IPS-20b (cell line): ENCODE measurements at regions not wholly inside any gene's neighbourhood (a gene's known extent, or its start where the extent isn't known, plus 50 kb on each side); places are given as distances from the start of the nearest gene placed in this dataset.

ENCODE experiments used
- H3K27ac ChIP-seq: one replicate; pipeline ENCODE4 v1.5.1; 2013; ENCODE audit warnings: low read length
- H3K27me3 ChIP-seq: 2 replicates; pipeline ENCODE4 v1.6.1; 2013; ENCODE audit warnings: mild to moderate bottlenecking, low read length, inconsistent platforms; ENCODE audit not compliant: insufficient read depth
- H3K36me3 ChIP-seq: 2 replicates; pipeline ENCODE4 v1.6.1; 2013; ENCODE audit warnings: low read depth, mild to moderate bottlenecking, inconsistent platforms, low read length, moderate library complexity; ENCODE audit not compliant: insufficient read depth
- H3K4me1 ChIP-seq: 2 replicates; pipeline ENCODE4 v1.6.1; 2013; ENCODE audit warnings: mild to moderate bottlenecking, control low read depth, inconsistent platforms, low read length, moderate library complexity; ENCODE audit not compliant: insufficient read depth
- H3K4me3 ChIP-seq: 2 replicates; pipeline ENCODE4 v1.5.1; 2013; ENCODE audit warnings: mild to moderate bottlenecking, low read length, inconsistent platforms
- H3K9ac ChIP-seq: 2 replicates; pipeline ENCODE4 v1.6.1; 2013; ENCODE audit warnings: low read depth, mild to moderate bottlenecking, inconsistent platforms, low read length, moderate library complexity
- H3K9me3 ChIP-seq: 2 replicates; pipeline ENCODE4 v1.6.1; 2013; ENCODE audit warnings: mild to moderate bottlenecking, low read depth, low read length, inconsistent platforms; ENCODE audit not compliant: insufficient read depth

DNA sequence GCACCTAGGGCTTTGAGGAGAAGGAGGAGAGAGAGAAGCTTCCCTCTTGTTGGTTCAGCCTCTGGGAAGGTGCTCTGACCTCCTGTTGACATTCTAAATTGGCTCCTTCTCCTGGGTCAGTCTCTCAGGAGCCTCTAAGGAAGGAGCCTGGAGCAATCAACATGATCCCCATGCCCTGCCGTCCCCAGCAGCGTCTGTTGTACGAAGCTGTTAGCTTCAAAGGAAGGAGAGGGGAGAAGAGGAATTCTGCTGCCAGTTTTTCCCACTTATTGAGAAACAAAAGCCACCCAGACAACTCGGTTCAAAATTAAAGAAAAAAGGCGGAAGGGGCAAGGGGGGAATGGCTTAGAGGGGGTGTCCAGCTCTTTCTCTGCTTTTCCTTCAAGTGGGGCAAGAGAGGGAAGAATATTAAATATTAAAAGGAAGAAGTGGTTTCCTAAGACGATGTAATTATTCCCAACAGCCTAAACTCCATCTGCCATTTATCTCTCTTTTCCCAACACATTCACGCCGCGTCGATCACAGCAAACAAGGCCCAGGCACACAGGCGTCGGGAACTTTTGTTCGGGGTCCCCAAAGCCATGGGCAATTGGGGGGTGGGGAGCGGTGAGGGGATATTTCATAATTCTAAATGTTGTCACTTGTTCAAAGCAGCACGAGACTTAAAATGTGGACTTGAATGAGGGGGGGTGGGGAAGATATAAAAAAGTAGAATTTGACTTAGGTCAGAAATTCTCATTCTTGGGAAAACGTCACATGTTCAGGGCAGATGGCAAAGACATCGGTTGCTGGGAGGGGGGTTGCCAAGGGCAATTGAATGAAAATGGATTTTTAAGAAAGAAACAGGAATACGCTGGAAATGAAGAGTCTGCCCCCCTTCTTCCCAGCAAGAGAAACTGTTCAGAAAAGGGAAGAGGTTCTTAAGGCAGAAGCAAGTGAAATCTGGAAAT, 116.8 kb upstream of the CACNA1A start:
- peak overlapping the region; percentile 48; the same call in 1 of the 2 replicates for H3K4me3 ChIP-seq
- H3K9ac ChIP-seq, result no peak overlapping the region; the same call in 1 of the 2 replicates
- H3K27me3 ChIP-seq, result peaks cover 25% of the 10 kb centered on the region
- no peaks in the 10 kb centered on the region for H3K36me3 ChIP-seq
- H3K9me3 ChIP-seq, result no peaks in the 10 kb centered on the region
- peaks cover 26% of the 10 kb centered on the region for H3K4me1 ChIP-seq
- no peak overlapping the region for H3K27ac ChIP-seq

DNA sequence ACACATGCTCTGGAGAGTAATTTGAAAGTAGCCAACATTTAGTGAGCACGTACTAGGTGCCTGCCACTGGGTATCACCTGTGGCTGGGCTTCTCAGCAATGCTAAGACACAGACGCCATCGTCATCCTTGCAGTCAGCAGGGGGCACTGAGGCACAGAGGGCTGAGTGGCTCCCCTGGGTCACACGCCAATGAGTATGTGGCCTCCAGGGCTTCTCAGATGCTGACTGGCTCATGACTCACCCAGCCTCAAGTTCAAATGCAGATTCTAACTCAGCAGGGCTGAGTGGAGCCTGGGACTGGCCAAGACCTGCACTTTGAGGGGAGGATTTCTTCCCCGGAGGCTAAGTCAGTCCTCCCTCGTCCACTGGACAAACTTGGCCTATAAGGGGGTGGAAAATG, 115.1 kb upstream of the CACNA1A start:
- H3K4me3 ChIP-seq, result no peak overlapping the region
- no peak overlapping the region for H3K27ac ChIP-seq
- peaks cover 29% of the 10 kb centered on the region for H3K27me3 ChIP-seq
- no peaks in the 10 kb centered on the region for H3K36me3 ChIP-seq
- H3K4me1 ChIP-seq, result peaks cover 26% of the 10 kb centered on the region
- H3K9ac ChIP-seq, result no peak overlapping the region
- H3K9me3 ChIP-seq, result no peaks in the 10 kb centered on the region

DNA sequence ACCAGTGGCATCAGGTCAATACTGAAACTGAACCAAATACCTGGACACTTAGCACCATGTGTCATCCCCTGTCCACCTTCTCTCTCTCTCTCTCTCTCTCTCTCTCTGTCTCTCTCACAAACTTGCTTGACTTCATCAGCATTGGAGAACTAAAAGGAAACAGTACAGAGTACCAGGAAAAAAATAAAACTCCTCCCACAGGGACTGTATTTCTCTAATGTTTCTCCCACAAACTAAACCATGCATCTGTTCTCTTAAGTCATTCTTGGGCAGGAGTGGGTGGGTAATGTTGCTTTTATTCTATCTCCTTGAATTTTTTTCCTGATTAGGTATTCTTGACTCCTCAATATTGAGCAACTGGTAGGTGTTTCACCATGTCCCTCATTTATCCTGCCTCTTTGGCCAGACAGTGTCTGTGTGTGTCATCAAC, 112.9 kb upstream of the CACNA1A start:
- H3K4me1 ChIP-seq, result peaks cover 24% of the 10 kb centered on the region
- H3K27ac ChIP-seq, result no peak overlapping the region
- no peak overlapping the region for H3K9ac ChIP-seq
- no peak overlapping the region for H3K4me3 ChIP-seq
- peaks cover 23% of the 10 kb centered on the region for H3K27me3 ChIP-seq
- no peaks in the 10 kb centered on the region for H3K9me3 ChIP-seq
- H3K36me3 ChIP-seq, result no peaks in the 10 kb centered on the region

DNA sequence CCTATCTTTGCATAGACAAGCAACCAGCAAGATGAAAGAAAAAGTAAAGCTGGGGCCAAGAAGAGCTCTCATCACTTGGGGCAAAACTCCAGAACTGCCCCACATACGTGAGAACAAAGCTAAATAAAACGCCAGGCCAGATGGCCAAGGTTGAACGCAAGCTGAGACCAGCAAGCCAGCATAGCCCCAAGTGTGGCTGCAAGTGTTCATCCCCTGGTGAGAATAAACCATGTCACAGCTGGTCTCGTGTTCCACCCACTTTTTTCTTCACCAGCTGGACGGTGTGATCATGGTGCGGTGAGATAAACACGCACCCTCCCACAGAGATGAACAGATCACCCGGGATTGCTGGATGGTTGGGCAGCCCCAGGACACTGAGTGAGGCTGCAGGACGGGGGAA, 109.6 kb upstream of the CACNA1A start:
- H3K27me3 ChIP-seq, result peaks cover 5% of the 10 kb centered on the region; the same call in 1 of the 2 replicates

DNA sequence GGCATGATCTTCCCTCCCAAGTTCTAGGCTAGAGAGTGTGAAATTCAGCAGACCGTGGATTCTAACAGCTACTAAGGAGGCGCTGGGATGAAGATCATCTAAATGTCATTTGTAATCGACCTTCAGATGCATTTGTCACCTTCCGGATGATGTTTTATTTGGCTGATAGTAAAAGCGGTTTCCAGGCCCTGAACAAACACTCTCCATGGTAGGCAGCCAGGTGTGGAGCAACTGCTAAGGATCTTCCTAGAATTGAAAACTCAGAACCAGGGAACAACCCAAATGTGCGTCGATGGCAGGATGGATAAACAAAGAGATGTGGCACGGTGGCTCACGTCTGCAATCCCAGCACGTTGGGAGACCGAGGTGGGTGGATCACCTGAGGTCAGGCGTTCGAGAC, 107.2 kb upstream of the CACNA1A start:
- H3K27ac ChIP-seq, result no peak overlapping the region
- H3K4me1 ChIP-seq, result no peaks in the 10 kb centered on the region
- no peaks in the 10 kb centered on the region for H3K36me3 ChIP-seq
- H3K9ac ChIP-seq, result no peak overlapping the region
- no peak overlapping the region for H3K4me3 ChIP-seq
- no peaks in the 10 kb centered on the region for H3K9me3 ChIP-seq
- H3K27me3 ChIP-seq, result peaks cover 5% of the 10 kb centered on the region; the same call in 1 of the 2 replicates

More for the DNA sequence above, 109.6 kb upstream of the CACNA1A start:
- Histone ChIP-seq H3K9ac (no peak overlapping the region), H3K36me3 (no peaks in the 10 kb centered on the region), H3K4me3 (no peak overlapping the region), H3K9me3 (no peaks in the 10 kb centered on the region), H3K27ac (no peak overlapping the region), H3K4me1 (no peaks in the 10 kb centered on the region)

DNA sequence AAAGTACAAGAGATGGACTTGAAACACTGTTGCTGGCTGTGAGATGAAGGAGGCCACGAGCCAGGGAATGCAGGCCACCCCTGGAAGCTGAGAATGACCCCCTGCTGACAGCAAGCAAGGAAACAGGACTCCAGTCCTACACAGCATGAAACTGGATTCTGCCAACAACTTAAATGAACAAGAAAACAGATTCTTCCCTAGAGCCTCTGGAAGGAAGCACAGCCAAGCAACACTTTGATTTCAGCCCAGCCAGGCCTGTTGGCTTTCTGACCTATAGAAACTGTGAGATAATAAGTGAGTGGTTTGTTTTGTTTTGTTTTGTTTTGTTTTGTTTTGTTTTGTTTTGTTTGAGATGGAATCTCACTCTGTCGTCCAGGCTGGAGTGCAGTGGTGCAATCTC, 105.3 kb upstream of the CACNA1A start:
- Histone ChIP-seq H3K27ac (no peak overlapping the region), H3K36me3 (no peaks in the 10 kb centered on the region), H3K9me3 (no peaks in the 10 kb centered on the region), H3K9ac (no peak overlapping the region), H3K4me3 (no peak overlapping the region), H3K27me3 (no peaks in the 10 kb centered on the region), H3K4me1 (no peaks in the 10 kb centered on the region)

DNA sequence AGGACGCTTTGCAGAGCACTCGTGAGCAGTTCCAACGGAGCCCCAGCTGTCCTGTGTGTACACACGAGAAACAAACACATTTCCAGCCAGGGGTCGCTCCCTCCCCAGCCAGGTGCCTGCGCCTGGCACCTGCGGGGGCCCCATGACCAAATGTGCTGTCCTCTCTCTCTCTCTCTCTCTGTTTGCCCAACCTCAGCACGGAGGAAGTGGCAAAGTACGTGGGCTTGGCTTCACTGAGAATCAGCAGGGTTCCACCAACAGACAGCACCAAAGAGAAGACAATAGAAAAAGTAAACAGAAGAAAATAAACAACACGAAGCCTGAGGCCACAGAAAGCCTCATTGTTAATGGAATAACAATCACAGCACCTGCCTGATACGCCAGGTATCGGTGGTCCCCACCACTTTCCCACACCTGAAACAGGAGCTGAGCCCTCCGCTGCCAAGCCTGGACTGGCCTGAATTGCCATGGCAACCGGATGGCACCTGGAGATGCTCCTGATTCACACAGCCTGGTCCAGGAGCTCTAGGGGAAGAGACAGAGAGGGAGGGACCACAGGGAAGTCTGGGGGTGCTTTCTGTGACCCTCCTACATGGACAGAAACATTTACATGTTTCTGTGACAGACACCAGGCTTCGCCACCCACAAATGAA, 103.9 kb upstream of the CACNA1A start:
- no peak overlapping the region for H3K27ac ChIP-seq
- H3K4me1 ChIP-seq, result no peaks in the 10 kb centered on the region
- H3K36me3 ChIP-seq, result no peaks in the 10 kb centered on the region
- no peak overlapping the region for H3K4me3 ChIP-seq
- no peak overlapping the region for H3K9ac ChIP-seq
- H3K27me3 ChIP-seq, result no peaks in the 10 kb centered on the region
- no peaks in the 10 kb centered on the region for H3K9me3 ChIP-seq

DNA sequence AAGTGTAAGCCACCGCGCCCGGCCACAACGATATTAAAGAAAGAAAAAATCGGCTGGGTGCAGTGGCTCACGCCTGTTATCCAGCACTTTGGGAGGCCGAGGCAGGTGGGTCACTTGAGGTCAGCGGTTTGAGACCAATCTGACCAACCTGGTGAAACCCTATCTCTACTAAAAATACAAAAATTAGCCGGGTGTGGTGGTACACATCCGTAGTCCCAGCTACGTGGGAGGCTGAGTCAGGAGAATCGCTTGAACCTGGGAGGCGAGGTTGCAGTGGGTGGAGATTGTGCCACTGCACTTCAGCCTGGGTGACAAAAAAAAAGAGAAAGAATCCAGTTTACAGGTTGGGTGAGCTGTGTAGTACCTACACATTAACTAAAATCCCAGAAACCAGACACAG, 99.9 kb upstream of the CACNA1A start:
- no peaks in the 10 kb centered on the region for H3K36me3 ChIP-seq
- H3K9me3 ChIP-seq, result no peaks in the 10 kb centered on the region
- H3K27ac ChIP-seq, result no peak overlapping the region
- no peaks in the 10 kb centered on the region for H3K27me3 ChIP-seq
- no peak overlapping the region for H3K4me3 ChIP-seq
- no peak overlapping the region for H3K9ac ChIP-seq
- no peaks in the 10 kb centered on the region for H3K4me1 ChIP-seq

DNA sequence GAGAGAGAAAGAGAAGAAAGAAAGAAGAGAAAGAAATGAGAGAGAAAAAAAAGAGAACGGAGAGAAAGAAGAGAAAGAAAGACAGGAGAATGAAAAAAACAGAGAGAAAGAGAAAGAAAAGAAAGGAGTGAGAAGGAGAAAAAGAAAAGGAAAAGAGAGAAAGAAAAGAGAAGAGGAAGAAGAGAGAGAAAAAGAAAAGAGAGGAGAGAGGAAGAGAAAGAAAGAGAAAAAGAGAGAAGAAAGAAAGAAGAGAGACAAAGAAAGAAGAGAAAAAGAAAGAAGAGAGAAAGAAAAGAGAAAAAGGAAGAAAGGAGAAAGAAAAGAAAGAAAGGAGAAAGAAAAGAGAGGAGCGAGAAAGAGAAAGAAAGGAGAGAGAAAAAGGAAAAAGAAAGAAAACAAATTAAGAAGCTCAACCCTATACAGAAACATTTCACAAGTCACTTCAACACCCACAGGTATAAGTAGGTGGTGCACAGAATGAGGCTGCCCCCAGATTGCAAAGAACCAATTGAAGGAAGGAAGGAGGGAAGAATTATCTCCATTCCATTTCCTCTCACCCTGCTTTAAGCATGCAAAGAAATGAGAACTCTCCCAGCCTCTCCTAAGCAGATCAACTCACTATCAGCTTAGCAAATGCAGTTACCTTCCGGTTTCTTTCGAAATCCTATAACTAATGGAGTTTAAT, 98.8 kb upstream of the CACNA1A start:
- H3K4me1 ChIP-seq, result no peaks in the 10 kb centered on the region
- H3K9ac ChIP-seq, result no peak overlapping the region
- H3K27ac ChIP-seq, result no peak overlapping the region
- H3K9me3 ChIP-seq, result no peaks in the 10 kb centered on the region
- H3K36me3 ChIP-seq, result no peaks in the 10 kb centered on the region
- H3K4me3 ChIP-seq, result no peak overlapping the region
- H3K27me3 ChIP-seq, result no peaks in the 10 kb centered on the region

DNA sequence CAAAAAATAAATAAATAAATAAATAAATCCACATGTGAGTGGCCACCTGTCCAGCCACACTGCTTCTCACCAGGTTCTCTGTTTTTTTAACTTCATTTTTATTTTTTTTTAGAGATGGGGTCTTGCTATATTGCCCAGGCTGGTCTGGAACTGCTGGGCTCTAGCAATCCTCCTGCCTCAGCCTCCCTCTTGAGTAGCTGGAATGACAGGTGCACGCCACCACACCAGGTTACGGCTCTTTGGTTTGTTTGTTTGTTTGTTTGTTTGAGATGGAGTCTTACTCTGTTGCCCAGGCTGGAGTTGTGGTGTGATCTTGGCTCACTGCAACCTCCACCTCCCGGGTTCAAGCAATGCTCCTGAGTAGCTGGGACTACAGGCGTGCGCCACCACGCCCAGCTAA, 94.5 kb upstream of the CACNA1A start:
- H3K36me3 ChIP-seq, result no peaks in the 10 kb centered on the region
- H3K9ac ChIP-seq, result no peak overlapping the region
- no peak overlapping the region for H3K4me3 ChIP-seq
- H3K27me3 ChIP-seq, result no peaks in the 10 kb centered on the region
- no peak overlapping the region for H3K27ac ChIP-seq
- H3K9me3 ChIP-seq, result no peaks in the 10 kb centered on the region
- H3K4me1 ChIP-seq, result no peaks in the 10 kb centered on the region

DNA sequence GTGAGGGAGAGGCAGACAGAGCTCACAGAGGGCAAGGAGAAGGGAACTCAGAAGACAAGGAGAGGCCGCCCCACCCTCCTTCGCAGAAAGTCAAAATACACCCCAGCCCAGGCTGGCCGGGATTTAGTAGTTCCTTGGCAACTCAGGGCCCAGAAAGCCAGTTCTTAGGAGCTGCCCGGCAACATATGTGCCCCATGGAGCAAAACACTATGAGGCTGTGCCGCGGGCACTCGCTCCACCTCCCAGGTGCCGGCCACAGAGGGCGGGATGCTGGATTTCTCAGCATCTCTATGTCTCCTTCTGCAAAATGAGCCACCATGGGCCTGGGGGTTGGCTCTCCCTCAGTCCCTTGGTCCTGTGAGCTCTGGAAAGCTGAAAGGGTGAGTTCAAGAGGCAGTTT, 93.8 kb upstream of the CACNA1A start:
- no peak overlapping the region for H3K4me3 ChIP-seq
- H3K27me3 ChIP-seq, result no peaks in the 10 kb centered on the region
- no peak overlapping the region for H3K27ac ChIP-seq
- no peaks in the 10 kb centered on the region for H3K36me3 ChIP-seq
- H3K4me1 ChIP-seq, result no peaks in the 10 kb centered on the region
- no peaks in the 10 kb centered on the region for H3K9me3 ChIP-seq
- no peak overlapping the region for H3K9ac ChIP-seq
